Testis (tissue), 2 donors: ENCODE measurements at regions not wholly inside any gene's neighbourhood (a gene's known extent, or its start where the extent isn't known, plus 50 kb on each side); places are given as distances from the start of the nearest gene placed in this dataset.

Source experiments
- DNase-seq: peaks from one replicate; pipeline ENCODE4 v3.0.0-alpha.2; 2019
- H3K27ac ChIP-seq, 2 donors: fragments of 200-600 bp; sonication (generic); one replicate each; pipeline ENCODE4 v1.5.1; 2019
- H3K27me3 ChIP-seq: fragments of 200-600 bp; sonication (generic); one replicate; pipeline ENCODE4 v1.5.1; 2019
- H3K36me3 ChIP-seq: fragments of 200-600 bp; sonication (generic); one replicate; pipeline ENCODE4 v1.5.1; 2017; ENCODE audit warnings: low read depth; ENCODE audit errors: missing control alignments
- H3K4me1 ChIP-seq: fragments of 200-600 bp; sonication (generic); one replicate; pipeline ENCODE4 v1.5.1; 2019
- H3K4me3 ChIP-seq, 2 donors: fragments of 200-600 bp; sonication (generic); one replicate each; pipeline ENCODE4 v1.5.1; 2017 to 2019
- H3K9me3 ChIP-seq: fragments of 200-600 bp; sonication (generic); one replicate; pipeline ENCODE4 v1.5.1; 2017
- CTCF ChIP-seq, 3 experiments: fragments of 450-650 bp in 2 of 3; fragments of 200-600 bp in 1 of 3; sonication (generic) in 1 of 3; IDR thresholded peaks; one replicate each; pipeline ENCODE4 v1.5.1; 2016 to 2019; ENCODE audit warnings: antibody characterized with exemption in 3 of 3, mild to moderate bottlenecking in 2 of 3, moderate library complexity in 1 of 3
- POLR2A ChIP-seq: fragments of 450-650 bp; IDR thresholded peaks from one replicate; pipeline ENCODE4 v1.6.1; 2017; ENCODE audit warnings: antibody characterized with exemption, mild to moderate bottlenecking, moderate library complexity
- WGBS, 2 donors: methylation state at CpG; one replicate each; pipeline ENCODE4 v1.1.5; 2018; 5-methylcytosine and 5-hydroxymethylcytosine counted together
- intact Hi-C: fragments of 100-400 bp; cut with DNase I; formaldehyde crosslinking; loops from one replicate; pipeline ENCODE4 v1.15.1; 2023; ENCODE audit warnings: low total_unique reads

DNA sequence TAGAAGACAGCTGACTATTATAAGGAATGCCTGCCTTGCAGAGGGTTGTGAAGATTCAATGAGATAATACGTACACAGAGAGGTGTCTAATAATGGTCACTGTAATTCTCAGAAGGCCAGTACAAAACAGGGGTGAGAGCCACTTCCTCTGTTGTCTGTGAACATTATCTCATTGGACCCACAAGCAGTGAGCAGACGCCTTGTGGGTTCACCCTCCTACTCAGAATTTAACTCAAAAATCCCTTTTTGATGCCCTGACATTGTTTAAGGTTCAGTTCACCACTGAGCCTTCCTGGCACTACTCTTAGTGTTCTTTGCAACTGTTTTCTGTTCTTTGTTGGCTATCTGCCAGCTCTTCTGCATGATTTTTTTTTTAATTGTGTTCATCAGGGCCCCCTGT is 467.4 kb downstream of the BCOR start:
- no peak overlapping the region for H3K4me3 ChIP-seq
- no peaks in the 10 kb centered on the region for H3K27me3 ChIP-seq
- H3K9me3 ChIP-seq = no peaks in the 10 kb centered on the region
- intact Hi-C loops = no loop called here
- no peak for DNase-seq
- no peak for TF ChIP-seq POLR2A
- TF ChIP-seq CTCF (IDR thresholded peaks at IDR 0.05) = no peak
- no peak overlapping the region for H3K27ac ChIP-seq
- H3K4me1 ChIP-seq = no peaks in the 10 kb centered on the region
- H3K36me3 ChIP-seq = no peaks in the 10 kb centered on the region
- WGBS, 2 donors = 83% methylated on average over 2 of the region's 2 CpGs

GRCh38 chrX:39631276-39632229 is 466.2 kb downstream of the BCOR start:
- no peak for TF ChIP-seq CTCF (IDR thresholded peaks at IDR 0.05)
- no peak for TF ChIP-seq POLR2A
- Histone ChIP-seq H3K27me3 (no peaks in the 10 kb centered on the region), H3K9me3 (no peaks in the 10 kb centered on the region), H3K36me3 (no peaks in the 10 kb centered on the region), H3K27ac (no peak overlapping the region), H3K4me1 (no peaks in the 10 kb centered on the region), H3K4me3 (no peak overlapping the region)
- intact Hi-C loops = no loop called here
- WGBS, 2 donors = 90 to 94% methylated on average over 4 of the region's 4 CpGs
- no peak for DNase-seq

GRCh38 chrX:39633293-39633692 is 464.5 kb downstream of the BCOR start:
- Histone ChIP-seq H3K4me1 (no peaks in the 10 kb centered on the region), H3K4me3 (no peak overlapping the region), H3K36me3 (no peaks in the 10 kb centered on the region), H3K27ac (no peak overlapping the region), H3K27me3 (no peaks in the 10 kb centered on the region), H3K9me3 (no peaks in the 10 kb centered on the region)
- DNase-seq = no peak
- intact Hi-C loops = no loop called here
- WGBS, 2 donors = 65% methylated on average over 2 of the region's 2 CpGs; no CpG with 5 or more reads in 1 of the 2 donors
- TF ChIP-seq CTCF (IDR thresholded peaks at IDR 0.05) = no peak
- no peak for TF ChIP-seq POLR2A

GRCh38 chrX:39636481-39636880 is 461.3 kb downstream of the BCOR start:
- Histone ChIP-seq H3K36me3 (no peaks in the 10 kb centered on the region), H3K27me3 (no peaks in the 10 kb centered on the region), H3K9me3 (no peaks in the 10 kb centered on the region), H3K4me3 (no peak overlapping the region), H3K27ac (no peak overlapping the region), H3K4me1 (no peaks in the 10 kb centered on the region)
- intact Hi-C loops = no loop called here
- DNase-seq = no peak
- WGBS, 2 donors = 63 to 67% methylated on average over 3 of the region's 3 CpGs
- TF ChIP-seq CTCF (IDR thresholded peaks at IDR 0.05) = no peak
- no peak for TF ChIP-seq POLR2A

- 84 to 95% methylated on average over 2 of the region's 2 CpGs for WGBS, 2 donors
- intact Hi-C loops = no loop called here
Measured at GRCh38 chrX:39638526-39638925, 459.2 kb downstream of the BCOR start.

More at GRCh38 chrX:39638526-39638925, 459.2 kb downstream of the BCOR start:
- H3K27ac ChIP-seq = no peak overlapping the region
- DNase-seq = no peak
- H3K36me3 ChIP-seq = no peaks in the 10 kb centered on the region
- H3K4me1 ChIP-seq = no peaks in the 10 kb centered on the region
- H3K27me3 ChIP-seq = no peaks in the 10 kb centered on the region
- H3K4me3 ChIP-seq = no peak overlapping the region
- TF ChIP-seq CTCF (IDR thresholded peaks at IDR 0.05) (no peak), POLR2A (no peak)
- no peaks in the 10 kb centered on the region for H3K9me3 ChIP-seq
